Karpas-422 (cell line): ENCODE measurements at regions not wholly inside any gene's neighbourhood (a gene's known extent, or its start where the extent isn't known, plus 50 kb on each side); places are given as distances from the start of the nearest gene placed in this dataset.
"Not testable (repeated sequence)": the region's sequence is repeated elsewhere in the genome, so short reads cannot be mapped to it uniquely, and the experiment has no call there.

ENCODE experiments used
- DNase-seq: peaks from one replicate; pipeline ENCODE4 v3.0.0-alpha.2; 2015
- H2AFZ ChIP-seq: fragments of 200-600 bp; sonication (generic); 2 replicates; pipeline ENCODE4 v1.6.1; 2014; ENCODE audit warnings: antibody characterized with exemption, low read length, mixed read lengths
- H3K27ac ChIP-seq: fragments of 200-600 bp; sonication (generic); 2 replicates; pipeline ENCODE4 v1.5.1; 2014; ENCODE audit warnings: mild to moderate bottlenecking, low read length, moderate library complexity
- H3K27me3 ChIP-seq: fragments of 200-600 bp; sonication (generic); 2 replicates; pipeline ENCODE4 v1.6.1; 2014; ENCODE audit warnings: low read length, mixed read lengths
- H3K36me3 ChIP-seq: fragments of 200-600 bp; sonication (generic); 2 replicates; pipeline ENCODE4 v1.6.1; 2014; ENCODE audit warnings: low read length, mixed read lengths; ENCODE audit not compliant: insufficient read depth
- H3K4me1 ChIP-seq: fragments of 200-600 bp; sonication (generic); 2 replicates; pipeline ENCODE4 v1.6.1; 2014; ENCODE audit warnings: mild to moderate bottlenecking, low read length, mixed read lengths
- H3K4me2 ChIP-seq: fragments of 200-600 bp; sonication (generic); 2 replicates; pipeline ENCODE4 v1.6.1; 2014; ENCODE audit warnings: low read length, low read depth, mild to moderate bottlenecking; ENCODE audit not compliant: poor library complexity, severe bottlenecking
- H3K4me3 ChIP-seq: fragments of 200-600 bp; sonication (generic); 2 replicates; pipeline ENCODE4 v1.5.1; 2014; ENCODE audit warnings: mild to moderate bottlenecking, antibody characterized with exemption, low read length, mixed read lengths
- H3K79me2 ChIP-seq: fragments of 200-600 bp; sonication (generic); 2 replicates; pipeline ENCODE4 v1.6.1; 2014; ENCODE audit warnings: mild to moderate bottlenecking, low read length, mixed read lengths
- H3K9ac ChIP-seq: fragments of 200-600 bp; sonication (generic); 2 replicates; pipeline ENCODE4 v1.6.0; 2014; ENCODE audit warnings: low read length
- H3K9me2 ChIP-seq: fragments of 200-600 bp; sonication (generic), shearing (Covaris generic); replicated peaks from 2 replicates; pipeline ENCODE4 v1.6.0; 2014; ENCODE audit warnings: mild to moderate bottlenecking, low read length, moderate library complexity; ENCODE audit not compliant: insufficient read depth
- H3K9me3 ChIP-seq: fragments of 300-700, 200-600 bp; sonication (generic); 2 replicates; pipeline ENCODE4 v1.6.1; 2014; ENCODE audit warnings: low read length, mixed read lengths
- H4K20me1 ChIP-seq: fragments of 200-600 bp; sonication (generic); 2 replicates; pipeline ENCODE4 v1.6.1; 2014; ENCODE audit warnings: mild to moderate bottlenecking, antibody characterized with exemption, low read length, low read depth; ENCODE audit not compliant: insufficient read depth

DNA sequence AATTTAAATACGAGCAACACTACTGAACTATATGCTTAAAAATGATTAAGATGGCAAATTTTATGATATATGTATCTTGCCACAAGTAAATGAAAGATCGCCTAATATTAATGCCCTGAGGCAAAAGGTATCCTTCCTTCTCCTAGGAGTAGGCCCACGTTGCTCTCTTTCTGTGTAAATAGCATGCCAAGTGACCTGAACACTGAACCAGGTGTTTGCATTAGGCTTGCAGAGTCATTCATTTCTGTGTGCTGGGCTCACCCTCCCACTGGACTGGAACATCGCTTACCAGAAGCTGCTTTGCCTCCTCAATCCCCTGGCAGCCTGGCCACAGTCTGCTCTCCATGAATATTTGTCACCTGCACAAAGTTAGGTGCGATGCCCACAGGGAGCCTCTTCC lies 83.3 kb upstream of the TNFSF11 start:
- DNase-seq: no peak
- H3K36me3 ChIP-seq: no peaks in the 10 kb centered on the region
- no peak overlapping the region for H3K4me3 ChIP-seq
- no peaks in the 10 kb centered on the region for H3K79me2 ChIP-seq
- no peaks in the 10 kb centered on the region for H3K9me3 ChIP-seq
- H3K4me2 ChIP-seq: no peak overlapping the region
- H3K4me1 ChIP-seq: peaks cover 22% of the 10 kb centered on the region
- no peaks in the 10 kb centered on the region for H4K20me1 ChIP-seq
- H3K27ac ChIP-seq: no peak overlapping the region
- no peaks in the 10 kb centered on the region for H3K9me2 ChIP-seq
- H3K9ac ChIP-seq: no peak overlapping the region
- H3K27me3 ChIP-seq: no peaks in the 10 kb centered on the region
- no peak overlapping the region for H2AFZ ChIP-seq

DNA sequence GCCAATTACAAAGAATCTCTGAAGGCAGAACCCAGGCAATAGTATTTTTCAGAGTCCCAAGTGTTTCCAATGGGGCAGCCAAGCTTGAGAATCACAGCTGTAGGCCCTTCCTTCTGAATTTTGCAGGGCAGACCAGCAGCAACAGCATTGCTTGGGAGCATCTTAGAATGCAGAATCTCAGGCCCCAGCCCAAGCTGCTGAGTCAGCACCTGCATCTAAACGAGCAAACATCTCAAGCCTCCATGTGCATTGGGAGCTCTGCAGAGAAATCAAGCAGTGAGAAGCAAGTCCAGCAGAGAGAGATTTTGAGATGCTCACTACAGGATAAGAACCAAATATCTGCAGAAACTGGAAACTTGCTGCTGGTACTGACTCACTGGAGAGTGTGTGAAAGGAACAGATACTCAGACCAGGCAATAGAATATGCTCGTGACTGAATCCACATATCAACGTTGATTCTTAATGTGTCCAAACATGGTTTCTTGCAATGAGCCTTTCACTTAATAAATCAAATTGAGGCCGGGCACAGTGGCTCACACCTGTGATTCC lies 81.5 kb upstream of the TNFSF11 start:
- no peak for DNase-seq
- Histone ChIP-seq H3K4me2 (no peak overlapping the region), H3K9ac (no peak overlapping the region), H3K9me3 (no peaks in the 10 kb centered on the region), H3K79me2 (no peaks in the 10 kb centered on the region), H3K36me3 (no peaks in the 10 kb centered on the region), H3K4me3 (no peak overlapping the region), H3K27me3 (no peaks in the 10 kb centered on the region), H2AFZ (no peak overlapping the region), H3K9me2 (no peaks in the 10 kb centered on the region), H4K20me1 (no peaks in the 10 kb centered on the region), H3K27ac (no peak overlapping the region), H3K4me1 (peaks cover 18% of the 10 kb centered on the region)

DNA sequence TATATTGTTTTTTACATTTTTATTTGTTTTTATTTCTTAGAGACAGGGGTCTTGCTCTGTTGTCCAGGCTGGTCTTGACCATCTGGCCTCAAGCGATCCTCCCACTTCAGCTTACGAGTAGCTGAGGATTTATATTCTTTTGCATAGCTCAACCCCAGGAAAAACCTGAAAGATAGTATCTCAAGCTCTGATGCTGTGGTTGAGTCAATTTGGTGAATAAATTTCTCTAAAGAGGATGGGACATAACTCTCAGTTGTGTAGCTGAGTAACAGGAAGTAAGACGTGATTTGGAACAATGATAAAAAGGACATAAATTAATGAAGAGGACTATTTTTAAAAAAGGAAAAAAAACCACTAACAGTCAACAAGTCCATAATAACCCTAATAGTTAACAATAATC lies 79.8 kb upstream of the TNFSF11 start:
- Histone ChIP-seq H2AFZ (no peak overlapping the region), H3K27ac (no peak overlapping the region), H3K27me3 (no peaks in the 10 kb centered on the region), H3K9ac (no peak overlapping the region), H3K9me2 (no peaks in the 10 kb centered on the region), H3K9me3 (no peaks in the 10 kb centered on the region), H3K4me2 (no peak overlapping the region), H3K36me3 (no peaks in the 10 kb centered on the region), H3K79me2 (no peaks in the 10 kb centered on the region), H3K4me1 (peaks cover 30% of the 10 kb centered on the region), H3K4me3 (no peak overlapping the region), H4K20me1 (no peaks in the 10 kb centered on the region)
- DNase-seq: no peak

DNA sequence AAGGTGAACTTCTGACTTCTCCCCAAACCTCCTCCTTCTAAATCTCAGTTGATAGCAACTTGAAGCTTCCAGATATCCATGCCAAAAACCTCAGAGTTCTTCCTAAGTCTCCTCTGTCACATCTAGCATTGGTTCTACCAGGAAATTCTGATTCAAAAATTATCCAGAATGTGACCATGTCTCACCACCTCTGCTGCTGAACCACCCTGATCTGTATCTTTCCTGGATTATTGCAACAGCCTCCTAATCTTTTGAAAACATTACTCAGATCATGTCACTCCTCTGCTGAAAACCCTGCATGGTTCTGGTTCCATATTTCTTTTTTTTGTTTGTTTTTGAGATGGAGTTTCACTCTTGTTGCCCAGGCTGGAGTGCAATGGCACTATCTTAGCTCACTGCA lies 78.7 kb upstream of the TNFSF11 start:
- Histone ChIP-seq H3K9ac (no peak overlapping the region), H3K4me3 (no peak overlapping the region), H4K20me1 (no peaks in the 10 kb centered on the region), H2AFZ (peak overlapping the region; percentile 69; the same call in 1 of the 2 replicates), H3K27me3 (no peaks in the 10 kb centered on the region), H3K4me2 (no peak overlapping the region), H3K9me2 (no peaks in the 10 kb centered on the region), H3K27ac (no peak overlapping the region), H3K9me3 (no peaks in the 10 kb centered on the region), H3K4me1 (peaks cover 21% of the 10 kb centered on the region), H3K79me2 (no peaks in the 10 kb centered on the region), H3K36me3 (no peaks in the 10 kb centered on the region)
- no peak for DNase-seq

DNA sequence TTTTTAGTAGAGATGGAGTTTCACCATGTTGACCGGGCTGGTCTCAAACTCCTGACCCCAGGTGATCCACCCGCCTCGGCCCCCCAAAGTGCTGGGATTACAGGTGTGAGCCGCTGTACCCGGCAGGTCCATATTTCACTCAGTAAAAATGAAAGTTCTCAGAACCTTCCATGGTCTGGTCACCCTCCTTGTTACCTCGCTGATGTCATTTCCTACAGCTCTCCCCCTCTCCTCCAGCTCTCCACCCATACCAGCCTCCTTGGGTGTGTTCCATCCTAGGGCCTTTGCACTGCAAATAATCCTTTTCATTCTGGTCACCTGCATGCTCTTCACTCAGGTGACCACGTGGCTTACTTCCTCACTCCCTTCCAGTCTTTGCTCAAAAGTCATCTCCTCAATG lies 78.2 kb upstream of the TNFSF11 start:
- no peak overlapping the region for H2AFZ ChIP-seq
- H3K4me1 ChIP-seq: peaks cover 17% of the 10 kb centered on the region
- H3K9me2 ChIP-seq: no peaks in the 10 kb centered on the region
- H4K20me1 ChIP-seq: no peaks in the 10 kb centered on the region
- no peak overlapping the region for H3K4me2 ChIP-seq
- no peak overlapping the region for H3K27ac ChIP-seq
- no peak overlapping the region for H3K4me3 ChIP-seq
- H3K9me3 ChIP-seq: no peaks in the 10 kb centered on the region
- no peak overlapping the region for H3K9ac ChIP-seq
- no peaks in the 10 kb centered on the region for H3K36me3 ChIP-seq
- H3K79me2 ChIP-seq: no peaks in the 10 kb centered on the region
- no peak for DNase-seq
- no peaks in the 10 kb centered on the region for H3K27me3 ChIP-seq

- peak; percentile 36 for DNase-seq
- H3K27ac ChIP-seq, H3K79me2 ChIP-seq, H3K4me2 ChIP-seq, H3K36me3 ChIP-seq, H3K9ac ChIP-seq, H3K9me3 ChIP-seq, H4K20me1 ChIP-seq, H3K4me3 ChIP-seq, H2AFZ ChIP-seq, H3K9me2 ChIP-seq, H3K27me3 ChIP-seq: not testable (repeated sequence)
- peaks cover 15% of the 10 kb centered on the region for H3K4me1 ChIP-seq
Measured at GRCh38 chr13:42496926-42497554, 76.9 kb upstream of the TNFSF11 start.

- Histone ChIP-seq H3K4me3 (no peak overlapping the region), H3K9me2 (no peaks in the 10 kb centered on the region), H3K4me1 (peaks cover 15% of the 10 kb centered on the region), H4K20me1 (no peaks in the 10 kb centered on the region), H3K9me3 (no peaks in the 10 kb centered on the region), H3K27me3 (no peaks in the 10 kb centered on the region), H3K27ac (no peak overlapping the region), H2AFZ (peak overlapping the region; percentile 26; the same call in 1 of the 2 replicates), H3K4me2 (no peak overlapping the region), H3K36me3 (no peaks in the 10 kb centered on the region), H3K9ac (no peak overlapping the region), H3K79me2 (no peaks in the 10 kb centered on the region)
- peak; percentile 48 for DNase-seq
Measured at GRCh38 chr13:42497798-42498197, 76.2 kb upstream of the TNFSF11 start.

- DNase-seq: peak; percentile 77
- Histone ChIP-seq H2AFZ (no peak overlapping the region), H4K20me1 (no peaks in the 10 kb centered on the region), H3K27ac (no peak overlapping the region), H3K36me3 (no peaks in the 10 kb centered on the region), H3K4me3 (no peak overlapping the region), H3K79me2 (no peaks in the 10 kb centered on the region), H3K4me1 (peaks cover 15% of the 10 kb centered on the region), H3K9me3 (no peaks in the 10 kb centered on the region), H3K9me2 (no peaks in the 10 kb centered on the region), H3K4me2 (no peak overlapping the region), H3K9ac (no peak overlapping the region), H3K27me3 (no peaks in the 10 kb centered on the region; the same call in 1 of the 2 replicates)
Measured at GRCh38 chr13:42498521-42498920, 75.4 kb upstream of the TNFSF11 start.
